ENCODE measurements at regions not wholly inside any gene's neighbourhood (a gene's known extent, or its start where the extent isn't known, plus 50 kb on each side); places are given as distances from the start of the nearest gene placed in this dataset.

DNA sequence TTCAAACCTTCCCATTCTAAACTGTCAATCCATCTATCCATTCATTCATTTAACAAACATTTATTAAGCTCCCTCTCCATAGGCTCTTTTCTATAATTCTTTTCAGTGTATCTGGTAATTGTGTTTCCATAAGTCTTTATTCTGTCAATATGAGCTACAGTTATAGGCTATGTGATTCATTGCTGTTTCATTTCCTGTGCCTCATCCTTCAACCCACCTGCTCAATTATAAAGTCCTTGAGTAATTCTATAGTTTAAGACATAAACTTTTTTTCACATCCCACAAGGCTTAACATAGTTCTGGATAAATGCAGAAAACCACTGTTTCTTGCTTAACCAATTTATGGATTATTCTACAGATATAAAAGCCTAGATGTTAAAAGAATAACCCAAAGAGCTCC, 84.2 kb upstream of the PIK3C3 start:
- BruUV-seq (replicated peaks), result no TSS peak
- Histone ChIP-seq H3K27me3 (ENCODE audit: control insufficient read depth in 2 of 2, insufficient read depth in 2 of 2, low read length in 2 of 2) (no peaks in the 10 kb centered on the region), H4K20me1 (replicated peaks; ENCODE audit: control insufficient read depth, extremely low read depth, insufficient read depth, low read length) (no peaks in the 10 kb centered on the region), H3K9me1 (replicated peaks; ENCODE audit: control insufficient read depth, extremely low read depth, insufficient read depth, low read length) (no peaks in the 10 kb centered on the region), H2AFZ (ENCODE audit: low read depth, low read length) (no peak overlapping the region), H3K9ac (replicated peaks; ENCODE audit: extremely low read depth, insufficient read depth, low read length) (no peak overlapping the region), H3K4me2 (ENCODE audit: insufficient read depth, low read length) (no peak overlapping the region), H3K36me3 (ENCODE audit: control insufficient read depth in 2 of 2, extremely low read depth in 1 of 2, insufficient read depth in 2 of 2, low read length in 2 of 2) (no peaks in the 10 kb centered on the region), H3K4me1 (ENCODE audit: control insufficient read depth, extremely low read depth, insufficient read depth, low read length) (no peaks in the 10 kb centered on the region), H3K4me3 (replicated peaks in 1 of 3; ENCODE audit: insufficient read depth in 1 of 3, low read depth in 1 of 3, low read length in 3 of 3) (no peak overlapping the region), H3K79me2 (ENCODE audit: control insufficient read depth, insufficient read depth, low read length) (no peaks in the 10 kb centered on the region), H3K27ac (ENCODE audit: insufficient read depth, low read depth, low read length) (no peak overlapping the region), H3K9me3 (replicated peaks; ENCODE audit: control insufficient read depth, insufficient read depth, low read length) (no peaks in the 10 kb centered on the region)
- dilution Hi-C loops (cut with MboI; ENCODE audit: extremely low pct_ligation_motif_present, low sequenced_read_pairs) (no loop called here), intact Hi-C loops (cut with micrococcal nuclease) (no loop called here)
- POLR2A ChIA-PET, result no interaction called here
- DNase-seq (ENCODE audit: low read depth, low spot score) (peak; percentile 3), FAIRE-seq (no peak)
- TF ChIP-seq, protein P1, sequence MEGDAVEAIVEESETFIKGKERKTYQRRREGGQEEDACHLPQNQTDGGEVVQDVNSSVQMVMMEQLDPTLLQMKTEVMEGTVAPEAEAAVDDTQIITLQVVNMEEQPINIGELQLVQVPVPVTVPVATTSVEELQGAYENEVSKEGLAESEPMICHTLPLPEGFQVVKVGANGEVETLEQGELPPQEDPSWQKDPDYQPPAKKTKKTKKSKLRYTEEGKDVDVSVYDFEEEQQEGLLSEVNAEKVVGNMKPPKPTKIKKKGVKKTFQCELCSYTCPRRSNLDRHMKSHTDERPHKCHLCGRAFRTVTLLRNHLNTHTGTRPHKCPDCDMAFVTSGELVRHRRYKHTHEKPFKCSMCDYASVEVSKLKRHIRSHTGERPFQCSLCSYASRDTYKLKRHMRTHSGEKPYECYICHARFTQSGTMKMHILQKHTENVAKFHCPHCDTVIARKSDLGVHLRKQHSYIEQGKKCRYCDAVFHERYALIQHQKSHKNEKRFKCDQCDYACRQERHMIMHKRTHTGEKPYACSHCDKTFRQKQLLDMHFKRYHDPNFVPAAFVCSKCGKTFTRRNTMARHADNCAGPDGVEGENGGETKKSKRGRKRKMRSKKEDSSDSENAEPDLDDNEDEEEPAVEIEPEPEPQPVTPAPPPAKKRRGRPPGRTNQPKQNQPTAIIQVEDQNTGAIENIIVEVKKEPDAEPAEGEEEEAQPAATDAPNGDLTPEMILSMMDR (IDR thresholded peaks at IDR 0.05; ENCODE audit: extremely low read depth in 1 of 2, insufficient read depth in 1 of 2, low read depth in 1 of 2, low read length in 2 of 2), result no peak
- no peak for TF ChIP-seq FOS (IDR thresholded peaks at IDR 0.05; ENCODE audit: borderline replicate concordance, insufficient read depth, low read length)
- TF ChIP-seq MYC (IDR thresholded peaks at IDR 0.05; ENCODE audit: low read depth, low read length), result no peak
- TF ChIP-seq, protein P2, sequence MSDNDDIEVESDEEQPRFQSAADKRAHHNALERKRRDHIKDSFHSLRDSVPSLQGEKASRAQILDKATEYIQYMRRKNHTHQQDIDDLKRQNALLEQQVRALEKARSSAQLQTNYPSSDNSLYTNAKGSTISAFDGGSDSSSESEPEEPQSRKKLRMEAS (IDR thresholded peaks at IDR 0.05; ENCODE audit: insufficient read depth, insufficient read length), result no peak
- no peak for TF ChIP-seq POLR2A (IDR thresholded peaks at IDR 0.05; ENCODE audit: low read depth, low read length)
- TF ChIP-seq GATA2 (IDR thresholded peaks at IDR 0.05; ENCODE audit: insufficient read depth, insufficient read length, low read depth, low read length), result no peak
- TF ChIP-seq JUN (IDR thresholded peaks at IDR 0.05; ENCODE audit: borderline replicate concordance, insufficient read depth, insufficient read length, low read depth), result no peak
- no peak for TF ChIP-seq POLR2AphosphoS5 (IDR thresholded peaks at IDR 0.05; ENCODE audit: insufficient read depth, low read depth, low read length)
- TF ChIP-seq EZH2 (IDR thresholded peaks at IDR 0.05; ENCODE audit: borderline replicate concordance, low read depth, low read length, severe bottlenecking), result no peak
- CTCF ChIA-PET, result no interaction called here

Data from endothelial cell of umbilical vein (primary cell).